IMR-90 (cell line): ENCODE measurements at regions not wholly inside any gene's neighbourhood (a gene's known extent, or its start where the extent isn't known, plus 50 kb on each side); places are given as distances from the start of the nearest gene placed in this dataset.

Source experiments
- ATAC-seq: fragments of 200-7000 bp; cut with Tn5 transposase; 2 replicates; pipeline ENCODE4 v1.9.1; 2020; ENCODE audit warnings: low read depth, mild to moderate bottlenecking, moderate library complexity
- BruUV-seq: library from RNA; stranded (reverse); fragments of 400-500 nt; replicated peaks from 2 replicates; lab custom pipeline; 2021; lab: Mats Ljungman, UMichigan
- CTCF ChIA-PET: fragments of 300-600 bp; formaldehyde crosslinking; extraction: SDS; loops from one replicate; lab custom pipeline; 2021; ENCODE audit warnings: antibody characterized with exemption; lab: Yijun Ruan, JAX
- POLR2A ChIA-PET: fragments of 300-600 bp; sonication (Branson Sonifier 250); formaldehyde crosslinking; loops from one replicate; lab custom pipeline; 2022; ENCODE audit warnings: antibody characterized with exemption; ENCODE audit not compliant: unreplicated experiment; lab: Charles Lee
- DNase-seq: peaks from one replicate; pipeline ENCODE4 v3.0.0; 2013
- H2AFZ ChIP-seq: replicated peaks from 2 replicates; pipeline ENCODE3; 2013; ENCODE audit warnings: low read length, mild to moderate bottlenecking; ENCODE audit not compliant: poor library complexity
- H2AK5ac ChIP-seq: 2 replicates; pipeline ENCODE4 v1.6.1; 2013; ENCODE audit warnings: low read depth, low read length, inconsistent platforms
- H2AK9ac ChIP-seq: replicated peaks from 2 replicates; pipeline ENCODE3; 2013; ENCODE audit warnings: mild to moderate bottlenecking, low read depth, low read length, moderate library complexity; ENCODE audit not compliant: poor library complexity
- H2BK120ac ChIP-seq: 2 replicates; pipeline ENCODE4 v1.6.1; 2013; ENCODE audit warnings: low read depth, low read length, inconsistent platforms
- H2BK15ac ChIP-seq: 3 replicates; pipeline ENCODE4 v1.6.1; 2013; ENCODE audit warnings: low read depth, low read length, inconsistent platforms
- H2BK20ac ChIP-seq: 2 replicates; pipeline ENCODE4 v1.6.1; 2013; ENCODE audit warnings: low read depth, mild to moderate bottlenecking, inconsistent platforms, low read length, moderate library complexity
- H2BK5ac ChIP-seq: 2 replicates; pipeline ENCODE4 v1.6.1; 2013; ENCODE audit warnings: mild to moderate bottlenecking, low read depth, low read length, inconsistent platforms; ENCODE audit not compliant: poor library complexity, severe bottlenecking
- H3K14ac ChIP-seq: replicated peaks from 2 replicates; pipeline ENCODE4 v1.6.1; 2013; ENCODE audit warnings: low read depth, low read length, inconsistent platforms
- H3K18ac ChIP-seq: 2 replicates; pipeline ENCODE4 v1.6.1; 2013; ENCODE audit warnings: low read depth, low read length, control low read depth
- H3K23ac ChIP-seq: 2 replicates; pipeline ENCODE4 v1.6.1; 2013; ENCODE audit warnings: low read depth, low read length, inconsistent platforms
- H3K27ac ChIP-seq: 2 replicates; pipeline ENCODE4 v1.5.1; 2013; ENCODE audit warnings: mild to moderate bottlenecking, control low read depth, low read length; ENCODE audit not compliant: insufficient read depth
- H3K27me3 ChIP-seq: 2 replicates; pipeline ENCODE4 v1.6.1; 2013; ENCODE audit warnings: low read length; ENCODE audit not compliant: control insufficient read depth, insufficient read depth
- H3K36me3 ChIP-seq: 2 replicates; pipeline ENCODE4 v1.6.1; 2013; ENCODE audit warnings: low read length, mixed read lengths; ENCODE audit not compliant: control insufficient read depth, insufficient read depth
- H3K4ac ChIP-seq: 2 replicates; pipeline ENCODE4 v1.6.1; 2013; ENCODE audit warnings: low read depth, low read length, inconsistent platforms
- H3K4me1 ChIP-seq: 2 replicates; pipeline ENCODE4 v1.6.1; 2013; ENCODE audit warnings: low read length, mixed read lengths; ENCODE audit not compliant: control insufficient read depth, insufficient read depth
- H3K4me2 ChIP-seq: 2 replicates; pipeline ENCODE4 v1.6.1; 2013; ENCODE audit warnings: low read depth, mild to moderate bottlenecking, control low read depth, low read length, moderate library complexity
- H3K4me3 ChIP-seq: 2 replicates; pipeline ENCODE4 v1.5.1; 2013; ENCODE audit warnings: low read depth, mild to moderate bottlenecking, control low read depth, low read length, moderate library complexity; ENCODE audit not compliant: insufficient read depth
- H3K56ac ChIP-seq: 2 replicates; pipeline ENCODE4 v1.6.1; 2013; ENCODE audit warnings: low read length, inconsistent platforms; ENCODE audit not compliant: insufficient read depth; ENCODE audit errors: extremely low read depth
- H3K79me1 ChIP-seq, 2 experiments: 2 replicates each; pipeline ENCODE4 v1.6.1; 2013; ENCODE audit warnings: low read length in 2 of 2, inconsistent platforms in 1 of 2, low read depth in 1 of 2
- H3K9ac ChIP-seq: 2 replicates; pipeline ENCODE4 v1.6.1; 2013; ENCODE audit warnings: low read depth, low read length, control low read depth
- H3K9me1 ChIP-seq: 2 replicates; pipeline ENCODE4 v1.6.1; 2013; ENCODE audit warnings: low read length, inconsistent platforms; ENCODE audit not compliant: insufficient read depth
- H3K9me3 ChIP-seq: 2 replicates; pipeline ENCODE4 v1.6.1; 2013; ENCODE audit warnings: low read length; ENCODE audit not compliant: control insufficient read depth, insufficient read depth
- H4K20me1 ChIP-seq: 2 replicates; pipeline ENCODE4 v1.6.1; 2013; ENCODE audit warnings: low read length, inconsistent platforms; ENCODE audit not compliant: insufficient read depth
- H4K5ac ChIP-seq: 2 replicates; pipeline ENCODE4 v1.6.1; 2013; ENCODE audit warnings: mild to moderate bottlenecking, low read depth, low read length, control low read depth
- H4K8ac ChIP-seq, 2 experiments: 2 replicates each; pipeline ENCODE4 v1.6.1; 2013; ENCODE audit warnings: low read depth in 2 of 2, low read length in 2 of 2, control low read depth in 1 of 2, inconsistent platforms in 1 of 2
- H4K91ac ChIP-seq: 2 replicates; pipeline ENCODE4 v1.6.1; 2013; ENCODE audit warnings: low read depth, low read length, inconsistent platforms; ENCODE audit not compliant: insufficient read depth
- BHLHE40 ChIP-seq: fragments of 150-350 bp; IDR thresholded peaks from 2 replicates; pipeline ENCODE4 v1.6.1; 2016; ENCODE audit warnings: mild to moderate bottlenecking, low read depth, low read length
- CEBPB ChIP-seq: IDR thresholded peaks from 2 replicates; pipeline ENCODE4 v1.6.1; 2012; ENCODE audit warnings: low read depth, low read length, improper control_type of control experiment
- CHD1 ChIP-seq: IDR thresholded peaks from 2 replicates; pipeline ENCODE4 v1.6.1; 2012; ENCODE audit warnings: low read depth, low read length, improper control_type of control experiment
- FOS ChIP-seq: fragments of 150-350 bp; IDR thresholded peaks from 2 replicates; pipeline ENCODE4 v1.6.1; 2016; ENCODE audit warnings: low read depth, low read length
- MAFK ChIP-seq: IDR thresholded peaks from 2 replicates; pipeline ENCODE4 v1.6.1; 2012; ENCODE audit warnings: low read depth, low read length, improper control_type of control experiment
- MAZ ChIP-seq: IDR thresholded peaks from 2 replicates; pipeline ENCODE4 v1.6.1; 2012; ENCODE audit warnings: low read depth, mild to moderate bottlenecking, low read length, improper control_type of control experiment, moderate library complexity, borderline replicate concordance
- MXI1 ChIP-seq: IDR thresholded peaks from 2 replicates; pipeline ENCODE4 v1.6.1; 2012; ENCODE audit warnings: low read depth, mild to moderate bottlenecking, low read length, moderate library complexity, borderline replicate concordance
- NFE2L2 ChIP-seq: fragments of 150-350 bp; IDR thresholded peaks from 2 replicates; pipeline ENCODE4 v1.6.1; 2016; ENCODE audit warnings: low read depth, mild to moderate bottlenecking, low read length
- POLR2A ChIP-seq: IDR thresholded peaks from 2 replicates; pipeline ENCODE4 v1.6.1; 2012; ENCODE audit warnings: mild to moderate bottlenecking, low read depth, low read length
- RAD21 ChIP-seq: IDR thresholded peaks from 2 replicates; pipeline ENCODE4 v1.6.1; 2012; ENCODE audit warnings: low read length, improper control_type of control experiment
- RCOR1 ChIP-seq: IDR thresholded peaks from 2 replicates; pipeline ENCODE4 v1.6.1; 2012; ENCODE audit warnings: mild to moderate bottlenecking, low read length, improper control_type of control experiment; ENCODE audit not compliant: insufficient replicate concordance
- RFX5 ChIP-seq: IDR thresholded peaks from 2 replicates; pipeline ENCODE4 v1.8.0; 2012; ENCODE audit warnings: low read depth, mild to moderate bottlenecking, low read length, moderate library complexity
- SMC3 ChIP-seq: fragments of 150-350 bp; IDR thresholded peaks from 2 replicates; pipeline ENCODE4 v1.6.1; 2016; ENCODE audit warnings: low read depth, mild to moderate bottlenecking, antibody characterized with exemption, low read length, moderate library complexity
- WGBS, 2 experiments: methylation state at CpG; one replicate each; pipeline versions ENCODE4 v1.1.5 to v1.1.7; 2013; ENCODE audit warnings: missing lambda C conversion rate in 2 of 2; ENCODE audit not compliant: insufficient read length in 1 of 2; ENCODE audit errors: extremely low coverage in 2 of 2; 5-methylcytosine and 5-hydroxymethylcytosine counted together
- dilution Hi-C: fragments of 300-500 bp; cut with HindIII; formaldehyde crosslinking; loops from one replicate; pipeline ENCODE4 v1.14.3; 2018; ENCODE audit warnings: low sequenced_read_pairs; ENCODE audit not compliant: unreplicated experiment
- in situ Hi-C: fragments of 300-500 bp; cut with MboI; formaldehyde crosslinking; loops from 3 replicates; pipeline ENCODE4 v1.14.3; 2019; ENCODE audit warnings: low sequenced_read_pairs, inconsistent platforms, mixed read lengths
- intact Hi-C: fragments of 100-400 bp; cut with micrococcal nuclease; formaldehyde crosslinking; loops from 2 replicates; pipeline ENCODE4 v1.10.0; 2022
- TF ChIP-seq, protein P1 (sequence below): fragments of 150-350 bp; IDR thresholded peaks from 2 replicates; pipeline ENCODE4 v1.6.1; 2017; ENCODE audit warnings: mild to moderate bottlenecking, antibody characterized with exemption, low read length, low read depth
- TF ChIP-seq, protein P2 (sequence below): conservative IDR thresholded peaks from 2 replicates; pipeline ENCODE4 v1.5.1; 2012; ENCODE audit warnings: mild to moderate bottlenecking, low read depth, low read length, improper control_type of control experiment
- TF ChIP-seq, protein P3 (sequence below): fragments of 150-350 bp; IDR thresholded peaks from 2 replicates; pipeline ENCODE4 v1.6.1; 2016; ENCODE audit warnings: low read depth, mild to moderate bottlenecking, low read length, moderate library complexity, borderline replicate concordance

DNA sequence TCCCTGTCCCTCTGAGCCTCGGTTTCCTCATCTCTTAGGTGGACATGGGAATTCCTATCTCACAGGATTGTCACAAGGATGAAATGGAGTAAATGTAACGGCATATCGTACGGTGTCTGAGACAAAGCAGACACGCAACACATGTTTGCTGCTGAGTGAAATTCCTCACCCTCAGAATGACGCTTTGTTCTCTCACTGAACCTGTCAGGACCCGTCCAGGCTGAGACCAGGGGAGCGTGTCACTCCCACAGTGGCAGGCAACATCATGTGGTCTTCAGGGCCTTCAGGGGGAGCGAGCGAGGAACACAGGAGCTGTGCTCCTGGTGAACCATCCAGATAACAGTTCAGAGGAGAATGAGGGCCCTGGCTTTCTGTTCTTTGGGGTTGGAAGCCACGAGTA is 74.2 kb downstream of the TOMM20 start:
- H3K9me1 ChIP-seq, result 0 out of 2 replicates have a peak, but pooled peaks cover 4% of the 10 kb centered on the region
- no peak overlapping the region for H4K5ac ChIP-seq
- H2AK9ac ChIP-seq, result no peak overlapping the region
- H2AFZ ChIP-seq, result no peak overlapping the region
- POLR2A ChIA-PET, result no interaction called here
- in situ Hi-C loops (no loop called here), intact Hi-C loops (no loop called here), dilution Hi-C loops (no loop called here)
- no peak overlapping the region for H3K56ac ChIP-seq
- DNase-seq (no peak), ATAC-seq (no peak)
- no peaks in the 10 kb centered on the region for H3K79me1 ChIP-seq
- TF ChIP-seq, protein P1, sequence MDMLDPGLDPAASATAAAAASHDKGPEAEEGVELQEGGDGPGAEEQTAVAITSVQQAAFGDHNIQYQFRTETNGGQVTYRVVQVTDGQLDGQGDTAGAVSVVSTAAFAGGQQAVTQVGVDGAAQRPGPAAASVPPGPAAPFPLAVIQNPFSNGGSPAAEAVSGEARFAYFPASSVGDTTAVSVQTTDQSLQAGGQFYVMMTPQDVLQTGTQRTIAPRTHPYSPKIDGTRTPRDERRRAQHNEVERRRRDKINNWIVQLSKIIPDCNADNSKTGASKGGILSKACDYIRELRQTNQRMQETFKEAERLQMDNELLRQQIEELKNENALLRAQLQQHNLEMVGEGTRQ, result no peak
- TF ChIP-seq RAD21 (no peak), POLR2A (no peak), FOS (no peak), MAZ (no peak), BHLHE40 (no peak), SMC3 (no peak), MXI1 (no peak), MAFK (no peak), NFE2L2 (no peak), RFX5 (no peak), CHD1 (no peak), CEBPB (no peak), RCOR1 (no peak)
- TF ChIP-seq, protein P2, sequence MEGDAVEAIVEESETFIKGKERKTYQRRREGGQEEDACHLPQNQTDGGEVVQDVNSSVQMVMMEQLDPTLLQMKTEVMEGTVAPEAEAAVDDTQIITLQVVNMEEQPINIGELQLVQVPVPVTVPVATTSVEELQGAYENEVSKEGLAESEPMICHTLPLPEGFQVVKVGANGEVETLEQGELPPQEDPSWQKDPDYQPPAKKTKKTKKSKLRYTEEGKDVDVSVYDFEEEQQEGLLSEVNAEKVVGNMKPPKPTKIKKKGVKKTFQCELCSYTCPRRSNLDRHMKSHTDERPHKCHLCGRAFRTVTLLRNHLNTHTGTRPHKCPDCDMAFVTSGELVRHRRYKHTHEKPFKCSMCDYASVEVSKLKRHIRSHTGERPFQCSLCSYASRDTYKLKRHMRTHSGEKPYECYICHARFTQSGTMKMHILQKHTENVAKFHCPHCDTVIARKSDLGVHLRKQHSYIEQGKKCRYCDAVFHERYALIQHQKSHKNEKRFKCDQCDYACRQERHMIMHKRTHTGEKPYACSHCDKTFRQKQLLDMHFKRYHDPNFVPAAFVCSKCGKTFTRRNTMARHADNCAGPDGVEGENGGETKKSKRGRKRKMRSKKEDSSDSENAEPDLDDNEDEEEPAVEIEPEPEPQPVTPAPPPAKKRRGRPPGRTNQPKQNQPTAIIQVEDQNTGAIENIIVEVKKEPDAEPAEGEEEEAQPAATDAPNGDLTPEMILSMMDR, result no peak
- TF ChIP-seq, protein P3, sequence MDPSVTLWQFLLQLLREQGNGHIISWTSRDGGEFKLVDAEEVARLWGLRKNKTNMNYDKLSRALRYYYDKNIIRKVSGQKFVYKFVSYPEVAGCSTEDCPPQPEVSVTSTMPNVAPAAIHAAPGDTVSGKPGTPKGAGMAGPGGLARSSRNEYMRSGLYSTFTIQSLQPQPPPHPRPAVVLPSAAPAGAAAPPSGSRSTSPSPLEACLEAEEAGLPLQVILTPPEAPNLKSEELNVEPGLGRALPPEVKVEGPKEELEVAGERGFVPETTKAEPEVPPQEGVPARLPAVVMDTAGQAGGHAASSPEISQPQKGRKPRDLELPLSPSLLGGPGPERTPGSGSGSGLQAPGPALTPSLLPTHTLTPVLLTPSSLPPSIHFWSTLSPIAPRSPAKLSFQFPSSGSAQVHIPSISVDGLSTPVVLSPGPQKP, result no peak
- no peak overlapping the region for H2BK5ac ChIP-seq
- no peak overlapping the region for H3K4me2 ChIP-seq
- no peaks in the 10 kb centered on the region for H3K9me3 ChIP-seq
- no peak overlapping the region for H3K4me3 ChIP-seq
- H2AK5ac ChIP-seq, result peak overlapping the region; percentile 37; the same call in 1 of the 2 replicates
- H3K4me1 ChIP-seq, result peaks cover 6% of the 10 kb centered on the region
- H3K27ac ChIP-seq, result no peak overlapping the region
- H3K36me3 ChIP-seq, result no peaks in the 10 kb centered on the region
- no peak overlapping the region for H3K18ac ChIP-seq
- no peak overlapping the region for H4K8ac ChIP-seq
- no peak overlapping the region for H3K4ac ChIP-seq
- H2BK20ac ChIP-seq, result 0 out of 2 replicates have a peak overlapping the region, but pooled peaks have one; percentile 8
- no peak overlapping the region for H3K14ac ChIP-seq
- CTCF ChIA-PET, result no interaction called here
- 94% methylated on average over 2 of the region's 11 CpGs; no CpG with 5 or more reads in 1 of the 2 experiments for WGBS, 2 experiments
- H3K23ac ChIP-seq, result no peak overlapping the region
- peak overlapping the region; percentile 6; the same call in 1 of the 2 replicates for H4K91ac ChIP-seq
- H3K27me3 ChIP-seq, result no peaks in the 10 kb centered on the region
- BruUV-seq, result no TSS peak
- no peak overlapping the region for H2BK120ac ChIP-seq
- H3K9ac ChIP-seq, result no peak overlapping the region
- H2BK15ac ChIP-seq, result peak overlapping the region; percentile 52; the same call in 1 of the 3 replicates
- no peaks in the 10 kb centered on the region for H4K20me1 ChIP-seq
